ENCODE measurements at regions not wholly inside any gene's neighbourhood (a gene's known extent, or its start where the extent isn't known, plus 50 kb on each side); places are given as distances from the start of the nearest gene placed in this dataset.

GRCh38 chr21:24829397-24829796, 777.9 kb downstream of the MRPL39 start:
- TF ChIP-seq CTCF (IDR thresholded peaks at IDR 0.05; ENCODE audit: insufficient read depth, low read depth, low read length) (no peak), EZH2 (IDR thresholded peaks at IDR 0.05; ENCODE audit: insufficient read depth, low read length) (no peak)

Measured in astrocyte (in vitro differentiated cells and primary cell).